ENCODE measurements at regions not wholly inside any gene's neighbourhood (a gene's known extent, or its start where the extent isn't known, plus 50 kb on each side); places are given as distances from the start of the nearest gene placed in this dataset.

- no peak for DNase-seq (ENCODE audit: low spot score)
Measured at GRCh38 chr4:100722866-100723459, 205.1 kb upstream of the EMCN start.

DNA sequence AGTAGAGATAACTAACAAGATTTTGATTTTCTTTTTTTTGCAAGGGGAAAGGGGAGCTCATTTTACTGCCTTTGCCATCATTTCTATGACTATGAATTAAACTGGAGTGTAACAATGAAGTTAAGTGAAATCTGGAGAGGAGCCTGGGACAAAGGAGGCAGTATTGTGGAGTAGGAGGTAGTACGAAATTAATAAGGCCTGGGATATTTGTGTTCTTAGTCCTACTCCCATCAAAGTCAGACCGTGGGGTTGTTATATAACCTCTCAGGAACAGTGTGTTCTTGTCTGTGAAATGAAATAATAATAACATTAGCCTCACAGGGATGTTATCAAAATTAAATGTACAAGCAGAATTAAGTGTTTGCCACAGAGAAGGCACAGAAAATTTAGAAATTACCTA is 204.3 kb upstream of the EMCN start:
- DNase-seq (ENCODE audit: low spot score) = no peak

DNA sequence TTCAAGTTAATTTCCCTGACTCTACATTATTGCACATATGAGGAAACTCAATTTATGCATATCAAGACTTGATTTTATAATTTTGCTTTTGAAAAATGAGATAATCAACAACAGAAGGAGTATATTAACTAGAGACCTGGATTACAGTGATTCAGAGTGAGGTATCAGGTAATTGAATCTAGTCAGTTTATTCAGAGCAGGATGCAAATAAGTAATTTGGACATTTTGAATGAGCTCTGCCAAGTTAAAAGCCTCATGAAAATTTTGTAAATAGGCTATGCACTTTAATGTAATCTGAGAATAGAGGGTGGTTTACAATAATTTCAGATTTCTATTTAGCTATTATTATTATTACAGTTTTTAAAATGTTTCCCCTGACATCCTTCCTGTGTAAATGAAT is 203.7 kb upstream of the EMCN start:
- DNase-seq (ENCODE audit: low spot score) = no peak

GRCh38 chr4:100721077-100721476 is 203.3 kb upstream of the EMCN start:
- DNase-seq (ENCODE audit: low spot score) = no peak

- DNase-seq (ENCODE audit: low spot score) = no peak
Measured at GRCh38 chr4:100716416-100716815, 198.6 kb upstream of the EMCN start.

GRCh38 chr4:100708776-100709175 is 191.0 kb upstream of the EMCN start:
- no peak for DNase-seq (ENCODE audit: low spot score)

- no peak for DNase-seq (ENCODE audit: low spot score)
Measured at GRCh38 chr4:100707786-100708185, 190.0 kb upstream of the EMCN start.

DNA sequence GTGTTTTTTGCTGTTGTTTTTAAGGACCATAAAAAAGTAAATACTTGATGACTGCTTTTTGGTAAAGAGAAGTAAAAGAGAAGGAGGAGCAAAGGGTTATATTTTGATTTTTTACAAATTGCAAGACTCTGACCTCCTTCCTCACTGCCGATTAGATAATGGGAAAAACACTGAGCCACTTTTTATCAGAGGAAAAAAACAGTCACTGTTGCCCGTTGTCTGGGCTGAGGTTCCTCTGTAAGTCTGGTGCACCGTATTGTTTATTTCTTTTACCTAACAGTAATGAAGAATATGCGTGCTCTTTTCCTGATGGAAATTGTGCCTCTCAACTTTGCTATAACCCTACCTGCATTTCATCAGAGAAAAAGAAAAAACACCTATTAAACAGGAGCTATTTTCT is 178.7 kb upstream of the EMCN start:
- DNase-seq (ENCODE audit: low spot score) = no peak

GRCh38 chr4:100695871-100696270 is 178.0 kb upstream of the EMCN start:
- no peak for DNase-seq (ENCODE audit: low spot score)

DNA sequence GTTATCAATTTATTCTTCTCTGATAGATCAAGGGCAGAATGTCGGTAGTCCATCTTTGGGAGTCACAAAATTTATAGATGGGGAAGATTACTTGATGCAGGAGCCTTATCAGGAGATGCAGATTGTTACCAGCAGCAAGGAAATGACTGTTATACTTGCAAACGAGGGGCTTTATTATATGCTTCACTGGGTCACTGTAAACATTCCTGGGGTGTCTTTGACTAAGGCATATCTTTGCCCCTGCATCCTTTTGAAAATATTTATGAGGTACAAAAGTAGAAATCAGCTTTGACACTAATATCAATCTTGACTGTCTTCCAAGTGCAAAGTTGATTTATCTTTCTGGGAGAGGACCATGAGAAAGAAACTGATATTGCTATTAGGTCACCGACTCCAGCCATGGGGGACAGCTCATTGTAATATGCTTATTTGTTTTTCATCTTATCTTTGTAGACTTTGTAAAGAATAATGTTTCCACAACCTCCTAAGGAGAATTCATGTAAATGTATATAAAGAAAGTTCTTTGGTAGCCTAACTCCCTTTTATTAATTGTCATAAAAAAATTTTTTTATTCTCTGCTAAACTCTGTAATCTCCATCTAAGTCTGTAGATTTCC is 177.3 kb upstream of the EMCN start:
- no peak for DNase-seq (ENCODE audit: low spot score)

DNA sequence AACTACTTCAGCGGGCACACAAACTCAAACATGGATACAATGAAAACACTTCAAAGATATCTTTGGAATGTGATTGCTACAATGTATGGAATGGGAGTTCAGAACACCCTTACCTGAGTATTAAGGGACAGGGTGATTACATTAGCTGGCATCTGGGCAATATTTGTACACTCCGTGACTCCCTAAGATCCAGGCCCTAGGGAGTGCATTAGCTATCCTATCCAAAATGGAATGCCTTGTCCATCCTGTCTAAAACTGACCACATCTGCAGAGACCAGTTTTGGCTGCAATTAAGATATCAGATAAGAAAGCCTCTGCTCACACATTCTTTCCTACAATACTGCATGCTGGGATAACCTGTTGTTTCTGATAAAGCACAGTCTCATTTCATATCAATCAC is 176.6 kb upstream of the EMCN start:
- no peak for DNase-seq (ENCODE audit: low spot score)

GRCh38 chr4:100690812-100691211 is 173.0 kb upstream of the EMCN start:
- no peak for DNase-seq (ENCODE audit: low spot score)

- no peak for DNase-seq (ENCODE audit: low spot score)
Measured at GRCh38 chr4:100688368-100688767, 170.5 kb upstream of the EMCN start.

DNA sequence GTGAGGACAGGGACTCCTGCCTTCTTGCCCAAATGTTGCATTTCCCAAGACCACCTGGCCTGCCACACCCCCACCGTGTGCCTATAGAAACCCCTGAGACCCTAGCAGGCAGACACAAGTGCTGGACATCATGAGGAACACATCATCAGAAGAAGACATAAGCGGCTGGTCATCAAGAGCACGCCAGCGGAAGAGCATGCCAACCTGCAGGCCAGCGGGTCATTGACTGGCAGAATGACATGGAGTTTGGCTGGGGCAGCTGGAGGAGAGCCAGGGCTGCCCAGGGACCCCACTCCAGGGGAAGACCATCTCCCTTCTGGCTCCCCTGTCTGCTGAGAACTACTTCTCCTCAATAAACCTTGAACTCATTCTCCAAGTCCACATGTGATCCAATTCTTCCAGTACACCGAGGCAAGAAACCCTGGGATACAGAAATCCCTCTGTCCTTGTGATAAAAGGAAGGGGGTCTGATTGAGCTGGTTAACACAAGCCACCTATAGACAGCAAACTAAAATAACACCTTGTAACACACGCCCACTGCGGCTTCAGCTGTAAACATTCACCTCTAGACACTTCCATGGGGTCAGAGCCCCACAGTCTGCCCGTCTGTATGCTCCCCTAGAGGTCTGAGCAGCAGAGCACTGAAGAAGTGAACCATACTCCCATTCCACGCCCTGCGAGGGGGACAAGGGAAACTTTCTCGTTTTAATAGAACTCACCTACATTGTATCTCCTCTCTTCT is 164.8 kb upstream of the EMCN start:
- no peak for DNase-seq (ENCODE audit: low spot score)

DNA sequence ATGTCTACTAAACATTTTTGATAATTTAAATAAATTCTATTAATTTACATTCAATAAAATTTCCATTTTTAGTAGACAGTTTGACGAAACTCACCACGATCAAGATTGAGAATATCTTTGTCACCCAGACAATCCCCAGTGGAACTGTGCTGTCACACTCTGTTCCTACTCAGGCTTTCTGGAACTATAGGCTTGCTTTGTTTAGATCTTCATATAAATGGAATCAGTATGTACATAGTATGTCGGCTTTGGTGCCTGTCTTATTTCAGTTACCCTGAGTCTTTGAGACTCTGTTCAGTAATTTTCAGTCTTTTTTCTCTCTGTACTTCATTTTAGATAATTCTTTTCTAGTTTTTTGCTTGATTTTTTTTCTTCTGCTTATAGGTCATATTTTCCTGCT is 163.5 kb upstream of the EMCN start:
- no peak for DNase-seq (ENCODE audit: low spot score)

DNA sequence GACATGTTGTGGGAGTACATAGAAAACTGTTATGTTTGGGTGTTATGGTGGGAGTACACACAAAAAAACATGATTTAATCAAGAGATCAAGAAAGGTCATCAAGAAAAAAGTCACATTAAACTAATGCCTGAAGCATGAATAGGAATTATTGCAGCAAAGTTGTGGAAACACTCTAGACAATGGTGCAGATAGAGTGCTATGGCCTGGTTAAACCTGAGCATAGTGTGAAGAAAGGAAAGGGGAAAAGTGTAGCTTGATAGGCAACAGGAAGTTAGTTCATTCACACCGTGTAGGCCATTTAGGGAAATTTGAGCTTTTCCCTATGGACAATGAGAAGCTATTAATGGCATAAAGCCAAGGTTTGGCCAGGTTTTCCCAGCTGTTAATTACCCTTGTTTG is 162.1 kb upstream of the EMCN start:
- no peak for DNase-seq (ENCODE audit: low spot score)

- no peak for DNase-seq (ENCODE audit: low spot score)
Measured at GRCh38 chr4:100674976-100675375, 157.2 kb upstream of the EMCN start.

DNA sequence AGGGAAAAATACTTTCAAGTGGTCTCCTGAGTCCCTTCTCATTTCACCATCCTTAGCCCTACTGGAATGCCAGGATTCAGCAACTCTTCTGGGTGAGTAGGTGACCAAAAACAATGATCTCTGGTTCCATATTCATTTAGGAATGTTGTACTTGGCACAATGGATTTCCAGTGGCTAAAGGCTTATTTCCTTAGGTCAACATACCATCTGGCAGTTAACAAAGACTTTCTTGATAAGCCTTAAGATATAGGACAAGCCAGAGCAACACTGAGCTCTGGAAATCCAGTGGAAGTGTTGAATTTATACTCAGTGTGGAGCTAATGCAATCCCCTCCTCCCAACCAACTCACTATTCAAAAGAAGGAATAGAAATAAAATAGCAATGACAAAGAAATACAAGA is 139.4 kb upstream of the EMCN start:
- DNase-seq (ENCODE audit: low spot score) = no peak

DNA sequence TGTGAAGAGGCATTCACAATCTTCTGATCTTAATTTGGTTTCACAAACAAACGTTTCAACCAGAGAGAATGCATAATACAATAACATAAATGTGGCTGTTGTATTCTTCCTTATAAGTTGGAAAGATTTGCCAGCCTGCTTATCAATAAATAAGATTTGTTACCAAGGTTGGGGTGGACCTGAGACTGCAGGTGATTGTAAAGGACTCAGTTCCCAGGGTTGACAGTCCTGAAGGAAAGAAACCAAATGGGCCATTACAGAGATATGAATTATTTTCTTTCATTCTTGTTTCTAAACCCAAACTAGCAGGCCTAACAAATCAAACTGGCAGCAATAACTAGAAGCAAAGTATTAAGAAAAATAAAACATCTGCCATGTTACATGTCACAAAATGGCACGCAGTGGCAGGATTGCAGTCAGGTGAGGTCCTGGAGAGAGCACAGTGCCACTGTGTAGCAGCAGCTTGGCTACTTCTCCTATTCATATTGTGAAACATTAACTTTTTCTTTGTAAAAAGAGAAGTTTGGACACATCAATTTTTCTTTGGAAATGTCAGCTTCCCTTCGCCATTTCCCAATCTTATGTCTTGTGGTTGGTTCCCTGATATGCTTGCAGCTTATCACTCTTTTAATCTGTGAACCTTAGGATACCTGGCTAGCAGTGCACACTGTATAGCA is 133.8 kb upstream of the EMCN start:
- no peak for DNase-seq (ENCODE audit: low spot score)

DNA sequence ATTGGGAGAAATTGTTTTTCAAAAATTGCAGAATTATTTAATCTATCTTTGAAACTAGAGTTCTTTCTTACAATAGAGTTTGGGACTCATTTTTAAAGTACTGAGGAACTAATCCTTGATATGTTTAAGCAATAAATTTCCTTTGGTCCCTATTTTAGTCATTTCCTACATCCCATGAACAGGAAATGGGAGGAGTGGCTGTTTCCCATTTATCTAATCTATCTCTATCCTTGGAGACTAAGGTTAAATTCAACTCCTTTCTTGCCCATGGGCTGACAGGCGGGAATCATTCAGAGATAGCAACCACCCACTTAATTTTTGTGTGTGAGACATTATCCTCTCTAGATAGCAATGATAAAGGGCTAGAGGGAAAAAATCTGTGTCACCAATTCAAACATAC is 131.6 kb upstream of the EMCN start:
- no peak for DNase-seq (ENCODE audit: low spot score)

- DNase-seq (ENCODE audit: low spot score) = no peak
Measured at GRCh38 chr4:100644150-100644549, 126.3 kb upstream of the EMCN start.

DNA sequence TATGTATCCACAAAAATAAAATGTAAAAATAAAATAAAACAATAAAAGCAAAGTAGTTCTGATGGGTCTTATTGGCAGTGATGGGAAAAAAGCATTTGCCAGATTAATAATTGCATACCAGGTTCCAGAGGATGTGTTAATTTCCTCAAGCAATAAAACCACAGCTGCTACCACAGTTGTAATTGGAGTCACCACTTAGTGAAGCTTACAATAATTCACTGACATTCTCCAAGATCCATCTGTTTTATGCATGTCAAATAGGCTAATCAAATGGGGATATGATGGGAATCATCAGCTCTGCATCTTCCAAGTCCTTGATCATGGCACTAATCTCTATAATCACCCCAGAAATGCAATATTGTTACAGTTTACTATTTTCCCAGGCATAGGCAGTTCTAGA is 123.5 kb upstream of the EMCN start:
- no peak for DNase-seq (ENCODE audit: low spot score)

DNA sequence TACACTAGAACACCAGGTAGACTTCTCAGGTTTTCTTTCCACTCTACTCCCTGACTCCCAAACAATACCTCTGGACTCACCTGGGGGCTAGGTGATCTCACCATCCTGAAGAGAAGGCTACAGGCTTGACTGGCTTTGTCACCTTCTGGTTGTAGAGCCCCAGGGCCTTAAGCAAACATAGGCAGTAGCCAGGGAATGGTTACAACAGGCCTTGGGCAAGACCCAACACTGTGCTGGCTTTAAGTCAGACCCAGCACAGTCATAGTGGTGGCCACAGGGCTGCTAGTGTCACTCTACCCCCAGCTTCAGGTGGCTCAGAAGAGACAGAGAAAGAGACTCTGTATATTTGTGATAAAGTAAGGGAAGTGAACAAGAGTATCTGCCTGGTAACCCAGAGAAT is 118.1 kb upstream of the EMCN start:
- DNase-seq (ENCODE audit: low spot score) = no peak
